GM12878 (cell line): ENCODE measurements at regions not wholly inside any gene's neighbourhood (a gene's known extent, or its start where the extent isn't known, plus 50 kb on each side); places are given as distances from the start of the nearest gene placed in this dataset.

Source experiments
- ASH2L ChIP-seq: fragments of 300-600, 200-600 bp; sonication (generic); IDR thresholded peaks from 2 replicates; pipeline ENCODE4 v1.6.1; 2017; ENCODE audit warnings: low read depth, mild to moderate bottlenecking, borderline replicate concordance
- ETV6 ChIP-seq, 2 experiments: fragments of 450-650 bp in 1 of 2; IDR thresholded peaks in 1 of 2; conservative IDR thresholded peaks in 1 of 2; 2 replicates each; pipeline ENCODE4 v1.6.1; 2014; ENCODE audit warnings: antibody characterized with exemption in 1 of 2, borderline replicate concordance in 1 of 2, low read depth in 1 of 2, mild to moderate bottlenecking in 1 of 2, moderate library complexity in 1 of 2
- HDGF ChIP-seq: fragments of 450-650 bp; IDR thresholded peaks from 2 replicates; pipeline ENCODE4 v1.6.1; 2016; ENCODE audit warnings: antibody characterized with exemption
- IKZF2 ChIP-seq, 2 experiments: fragments of 450-650 bp; IDR thresholded peaks; 2 replicates each; pipeline ENCODE4 v1.6.1; 2017; ENCODE audit warnings: mild to moderate bottlenecking in 2 of 2, moderate library complexity in 2 of 2
- MYC ChIP-seq: IDR thresholded peaks from 2 replicates; pipeline ENCODE4 v1.6.1; 2011; ENCODE audit warnings: mild to moderate bottlenecking, low read length, moderate library complexity, inconsistent platforms; ENCODE audit not compliant: insufficient read depth, insufficient replicate concordance, insufficient read length, severe bottlenecking
- SMAD5 ChIP-seq: IDR thresholded peaks from 2 replicates; pipeline ENCODE4 v1.6.1; 2016; ENCODE audit warnings: antibody characterized with exemption, low read depth
- TF ChIP-seq, protein P1 (sequence below): fragments of 450-650 bp; IDR thresholded peaks from 2 replicates; pipeline ENCODE4 v1.6.1; 2017; ENCODE audit warnings: borderline replicate concordance
- TF ChIP-seq, protein P2 (sequence below): fragments of 450-650 bp; formaldehyde crosslinking; IDR thresholded peaks from 2 replicates; pipeline ENCODE4 v1.5.0; 2022; ENCODE audit warnings: mild to moderate bottlenecking, missing genetic modification characterization

DNA sequence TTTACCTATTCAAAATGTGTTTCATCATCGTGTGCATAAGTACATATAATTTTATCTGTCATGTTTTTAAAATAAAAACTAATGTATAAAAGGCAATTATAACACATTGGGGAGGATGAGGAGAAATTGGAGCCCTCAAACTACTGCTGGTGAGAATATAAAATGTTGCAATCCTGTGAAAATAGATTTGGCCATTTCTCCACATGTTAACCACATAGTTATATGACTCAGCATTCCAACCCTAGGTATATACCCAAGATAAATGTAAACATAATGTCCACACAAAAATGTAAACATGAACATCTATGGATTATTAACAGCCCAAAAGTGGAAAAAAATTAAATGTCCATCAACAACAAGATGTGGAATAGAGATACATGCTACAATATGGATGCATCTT, 928.0 kb upstream of the FAT3 start (continued):
- TF ChIP-seq ASH2L (no peak), HDGF (no peak), ETV6 (conservative IDR thresholded peaks at IDR 0.05 in 1 of 2, IDR thresholded peaks at IDR 0.05 in 1 of 2; ENCODE audit: borderline replicate concordance in 1 of 2, low read depth in 1 of 2) (no peak), MYC (no peak), IKZF2 (IDR thresholded peaks at IDR 0.05) (no peak), SMAD5 (no peak)
- TF ChIP-seq, protein P1, sequence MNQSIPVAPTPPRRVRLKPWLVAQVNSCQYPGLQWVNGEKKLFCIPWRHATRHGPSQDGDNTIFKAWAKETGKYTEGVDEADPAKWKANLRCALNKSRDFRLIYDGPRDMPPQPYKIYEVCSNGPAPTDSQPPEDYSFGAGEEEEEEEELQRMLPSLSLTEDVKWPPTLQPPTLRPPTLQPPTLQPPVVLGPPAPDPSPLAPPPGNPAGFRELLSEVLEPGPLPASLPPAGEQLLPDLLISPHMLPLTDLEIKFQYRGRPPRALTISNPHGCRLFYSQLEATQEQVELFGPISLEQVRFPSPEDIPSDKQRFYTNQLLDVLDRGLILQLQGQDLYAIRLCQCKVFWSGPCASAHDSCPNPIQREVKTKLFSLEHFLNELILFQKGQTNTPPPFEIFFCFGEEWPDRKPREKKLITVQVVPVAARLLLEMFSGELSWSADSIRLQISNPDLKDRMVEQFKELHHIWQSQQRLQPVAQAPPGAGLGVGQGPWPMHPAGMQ = no peak
- TF ChIP-seq, protein P2, sequence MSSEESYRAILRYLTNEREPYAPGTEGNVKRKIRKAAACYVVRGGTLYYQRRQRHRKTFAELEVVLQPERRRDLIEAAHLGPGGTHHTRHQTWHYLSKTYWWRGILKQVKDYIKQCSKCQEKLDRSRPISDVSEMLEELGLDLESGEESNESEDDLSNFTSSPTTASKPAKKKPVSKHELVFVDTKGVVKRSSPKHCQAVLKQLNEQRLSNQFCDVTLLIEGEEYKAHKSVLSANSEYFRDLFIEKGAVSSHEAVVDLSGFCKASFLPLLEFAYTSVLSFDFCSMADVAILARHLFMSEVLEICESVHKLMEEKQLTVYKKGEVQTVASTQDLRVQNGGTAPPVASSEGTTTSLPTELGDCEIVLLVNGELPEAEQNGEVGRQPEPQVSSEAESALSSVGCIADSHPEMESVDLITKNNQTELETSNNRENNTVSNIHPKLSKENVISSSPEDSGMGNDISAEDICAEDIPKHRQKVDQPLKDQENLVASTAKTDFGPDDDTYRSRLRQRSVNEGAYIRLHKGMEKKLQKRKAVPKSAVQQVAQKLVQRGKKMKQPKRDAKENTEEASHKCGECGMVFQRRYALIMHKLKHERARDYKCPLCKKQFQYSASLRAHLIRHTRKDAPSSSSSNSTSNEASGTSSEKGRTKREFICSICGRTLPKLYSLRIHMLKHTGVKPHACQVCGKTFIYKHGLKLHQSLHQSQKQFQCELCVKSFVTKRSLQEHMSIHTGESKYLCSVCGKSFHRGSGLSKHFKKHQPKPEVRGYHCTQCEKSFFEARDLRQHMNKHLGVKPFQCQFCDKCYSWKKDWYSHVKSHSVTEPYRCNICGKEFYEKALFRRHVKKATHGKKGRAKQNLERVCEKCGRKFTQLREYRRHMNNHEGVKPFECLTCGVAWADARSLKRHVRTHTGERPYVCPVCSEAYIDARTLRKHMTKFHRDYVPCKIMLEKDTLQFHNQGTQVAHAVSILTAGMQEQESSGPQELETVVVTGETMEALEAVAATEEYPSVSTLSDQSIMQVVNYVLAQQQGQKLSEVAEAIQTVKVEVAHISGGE (CRISPR knock-in tag) = no peak
